Kidney tubule cell (primary cell): ENCODE measurements at regions not wholly inside any gene's neighbourhood (a gene's known extent, or its start where the extent isn't known, plus 50 kb on each side); places are given as distances from the start of the nearest gene placed in this dataset.
A peak's percentile ranks its signal among the peaks of the same experiment; 100 is the strongest.
"Not testable (repeated sequence)": the region's sequence is repeated elsewhere in the genome, so short reads cannot be mapped to it uniquely, and the experiment has no call there.

ENCODE experiments used
- DNase-seq: peaks from one replicate; pipeline ENCODE4 v3.0.0-alpha.2; 2018; ENCODE audit warnings: low spot score

- DNase-seq = no peak
These were observed 142.2 kb upstream of the DDHD1 start for GRCh38 chr14:53295372-53295771.

DNA sequence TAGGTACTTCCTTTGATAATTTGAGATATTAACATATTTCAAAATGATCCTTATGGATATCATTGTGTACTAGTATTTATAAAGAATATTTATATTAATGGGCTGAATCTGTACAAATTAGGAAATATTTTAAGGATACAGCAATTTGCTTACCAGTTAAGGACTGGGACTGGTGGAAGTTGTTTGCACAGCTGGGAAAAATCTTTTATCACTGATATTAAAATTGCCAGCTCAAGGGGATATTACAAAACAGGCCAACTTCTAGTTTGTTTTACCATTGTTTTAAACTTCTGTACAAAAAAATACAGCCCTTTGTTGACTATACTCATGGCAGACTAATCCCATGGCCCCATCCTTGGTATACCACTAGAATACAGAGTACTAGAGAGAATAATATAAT is 133.2 kb upstream of the DDHD1 start:
- no peak for DNase-seq

DNA sequence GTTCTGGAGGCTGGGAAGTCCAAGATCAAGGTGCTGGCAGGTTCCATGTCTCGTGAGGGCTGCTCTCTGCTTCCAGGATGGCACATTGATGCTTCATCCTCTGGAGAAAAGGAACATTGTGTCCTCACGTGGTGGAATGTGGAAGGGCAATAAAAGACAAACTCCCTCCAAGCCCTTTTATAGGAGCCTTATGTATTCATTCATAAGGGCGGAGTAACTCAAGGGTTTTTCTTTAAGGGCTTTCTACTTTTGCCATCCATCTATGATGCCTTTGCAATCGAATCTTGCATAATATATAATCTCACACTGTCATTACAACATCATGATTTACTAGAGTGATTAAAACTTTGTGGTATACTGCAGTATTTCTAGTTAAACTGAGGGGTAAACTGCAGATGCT is 132.7 kb upstream of the DDHD1 start:
- no peak for DNase-seq

- DNase-seq = no peak
These were observed 131.9 kb upstream of the DDHD1 start for GRCh38 chr14:53285064-53285463.

DNA sequence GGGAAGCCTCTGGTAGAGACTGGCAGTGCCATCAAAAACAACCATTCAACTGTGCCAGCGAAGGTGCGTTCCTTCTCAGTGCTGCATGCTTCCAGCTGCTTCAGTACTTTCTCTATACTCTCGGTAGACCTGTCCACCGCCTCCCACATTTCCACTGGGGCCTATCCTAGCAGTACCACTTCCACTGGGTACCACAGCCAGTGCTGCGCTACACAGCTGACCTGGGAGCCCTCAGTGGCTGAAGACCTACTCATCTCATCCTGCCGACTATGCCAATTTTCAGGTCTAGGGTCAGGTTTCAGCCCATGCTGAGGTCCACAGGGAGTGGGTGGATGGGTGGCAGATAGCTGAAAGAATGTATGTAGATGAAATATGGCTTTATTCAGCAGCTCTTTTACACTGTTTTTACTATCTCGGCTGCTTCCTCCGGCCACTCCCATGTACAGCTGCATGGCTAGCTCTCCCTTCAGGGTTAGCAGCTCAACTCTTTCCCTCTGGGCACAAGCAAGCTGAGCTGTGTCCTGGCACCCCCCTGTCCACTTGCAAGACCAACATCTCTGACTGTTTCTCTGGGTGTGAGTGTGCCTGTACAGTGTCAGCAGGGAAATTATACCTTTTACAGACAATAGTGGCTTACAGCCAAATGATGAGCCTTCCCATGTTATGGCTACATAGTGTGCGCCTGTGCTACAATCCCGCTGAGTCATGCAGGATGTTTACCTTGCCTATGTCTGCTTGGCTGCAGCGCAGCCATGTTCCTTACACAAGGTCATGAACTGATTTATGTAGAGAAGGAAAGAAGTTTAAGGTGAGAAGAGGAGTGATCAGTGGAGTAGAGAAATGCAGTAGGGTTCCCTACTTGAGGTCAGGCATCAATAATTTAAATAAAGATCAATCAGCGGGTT is 125.7 kb upstream of the DDHD1 start:
- DNase-seq = peak; percentile 17

DNA sequence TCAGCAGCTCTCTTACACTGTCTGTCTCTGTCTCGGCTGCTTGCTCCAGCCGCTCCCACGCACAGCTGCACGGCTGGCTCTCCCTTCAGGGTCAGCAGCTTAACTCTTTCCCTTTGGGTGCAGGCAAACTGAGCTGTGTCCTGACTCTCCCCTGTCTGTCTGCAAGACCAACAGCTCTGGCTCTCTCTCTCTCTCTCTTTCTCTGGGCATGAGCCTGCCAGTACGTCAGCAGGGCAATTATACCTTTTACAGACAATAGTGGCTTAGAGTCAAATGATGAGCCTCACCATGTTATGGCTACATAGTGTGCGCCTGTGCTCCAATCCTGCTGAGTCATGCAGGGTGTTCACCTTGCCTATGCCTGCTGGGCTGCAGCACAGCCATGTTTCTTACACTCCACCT is 120.5 kb upstream of the DDHD1 start:
- no peak for DNase-seq

GRCh38 chr14:53265025-53265424 is 111.9 kb upstream of the DDHD1 start:
- peak; percentile 12 for DNase-seq

DNA sequence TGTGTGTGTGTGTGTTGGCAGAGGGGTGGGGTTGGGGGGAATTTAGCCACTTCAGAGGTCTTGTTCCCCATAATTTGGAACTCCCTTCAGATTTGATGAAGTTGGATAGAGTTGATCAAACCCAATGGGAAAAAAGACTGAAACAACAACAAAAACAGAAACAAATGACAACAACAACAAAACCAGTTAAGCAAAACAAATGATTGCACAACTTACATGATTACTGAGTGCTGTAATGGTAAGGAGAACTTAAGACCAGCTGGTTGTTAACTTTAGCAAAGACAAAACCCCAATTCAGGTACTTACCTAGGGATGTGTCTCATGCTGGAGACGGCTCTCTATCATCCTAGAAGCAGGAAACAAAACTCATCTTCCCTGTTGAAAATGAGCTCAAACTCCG is 107.8 kb upstream of the DDHD1 start:
- no peak for DNase-seq

GRCh38 chr14:53260286-53260685 is 107.2 kb upstream of the DDHD1 start:
- no peak for DNase-seq

GRCh38 chr14:53252141-53252540 is 99.0 kb upstream of the DDHD1 start:
- no peak for DNase-seq

- DNase-seq = no peak
These were observed 95.9 kb upstream of the DDHD1 start for GRCh38 chr14:53249059-53249458.

GRCh38 chr14:53247596-53248370 is 94.7 kb upstream of the DDHD1 start:
- DNase-seq = no peak

GRCh38 chr14:53242898-53243297 is 89.8 kb upstream of the DDHD1 start:
- not testable (repeated sequence) for DNase-seq

GRCh38 chr14:53237488-53237887 is 84.4 kb upstream of the DDHD1 start:
- DNase-seq = no peak

DNA sequence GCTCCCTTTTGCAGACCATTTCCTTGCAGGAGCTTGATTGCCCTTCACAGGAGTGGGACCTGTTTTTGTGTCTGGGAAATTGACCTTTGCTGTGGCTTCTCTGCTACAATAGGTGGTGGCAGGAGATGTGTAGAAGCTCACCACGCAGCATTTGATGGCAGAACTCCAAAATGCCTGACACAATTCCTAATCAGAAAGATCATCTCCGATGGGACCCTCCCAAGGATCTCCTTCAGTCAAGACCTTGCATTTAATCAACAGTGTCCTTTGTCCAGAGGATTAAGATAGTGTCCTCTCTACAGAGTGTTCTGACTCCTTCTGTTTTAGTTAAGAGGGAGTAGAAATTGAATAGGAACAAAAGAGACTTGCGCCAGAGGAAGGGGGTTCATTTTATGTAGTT is 83.6 kb upstream of the DDHD1 start:
- DNase-seq = no peak

GRCh38 chr14:53231171-53231570 is 78.0 kb upstream of the DDHD1 start:
- no peak for DNase-seq

GRCh38 chr14:53228966-53229365 is 75.8 kb upstream of the DDHD1 start:
- no peak for DNase-seq

- DNase-seq = no peak
These were observed 74.1 kb upstream of the DDHD1 start for GRCh38 chr14:53227154-53227718.

GRCh38 chr14:53226553-53226952 is 73.4 kb upstream of the DDHD1 start:
- DNase-seq = no peak

- DNase-seq = no peak
These were observed 67.8 kb upstream of the DDHD1 start for GRCh38 chr14:53220914-53221313.

GRCh38 chr14:53218161-53218560 is 65.0 kb upstream of the DDHD1 start:
- DNase-seq = no peak

GRCh38 chr14:53217316-53217994 is 64.3 kb upstream of the DDHD1 start:
- DNase-seq = peak; percentile 63
